Neural progenitor cell (in vitro differentiated cells): ENCODE measurements at regions not wholly inside any gene's neighbourhood (a gene's known extent, or its start where the extent isn't known, plus 50 kb on each side); places are given as distances from the start of the nearest gene placed in this dataset.

Experiments used
- DNase-seq: peaks from one replicate; pipeline ENCODE4 v3.0.0-alpha.2; 2016; ENCODE audit warnings: low spot score
- H2AFZ ChIP-seq: fragments of 200-600 bp; sonication (generic); replicated peaks from 2 replicates; pipeline ENCODE4 v1.6.1; 2016; ENCODE audit warnings: antibody characterized with exemption
- H3F3A ChIP-seq: fragments of 200-600 bp; sonication (generic); 2 replicates; pipeline ENCODE4 v1.6.1; 2016; ENCODE audit warnings: antibody characterized with exemption, low read depth
- H3K27ac ChIP-seq: fragments of 200-600 bp; sonication (generic); 2 replicates; pipeline ENCODE4 v1.5.1; 2016; ENCODE audit warnings: mild to moderate bottlenecking
- H3K27me3 ChIP-seq: fragments of 200-600 bp; sonication (generic); 2 replicates; pipeline ENCODE4 v1.6.1; 2016; ENCODE audit warnings: mild to moderate bottlenecking, moderate library complexity
- H3K36me3 ChIP-seq: fragments of 200-600 bp; sonication (generic); 2 replicates; pipeline ENCODE4 v1.5.1; 2016
- H3K4me1 ChIP-seq: fragments of 200-600 bp; sonication (generic); 2 replicates; pipeline ENCODE4 v1.6.1; 2016; ENCODE audit warnings: mixed run types
- H3K4me2 ChIP-seq: fragments of 200-600 bp; sonication (generic); 2 replicates; pipeline ENCODE4 v1.6.1; 2016
- H3K4me3 ChIP-seq: fragments of 200-600 bp; sonication (generic); 2 replicates; pipeline ENCODE4 v1.5.1; 2016
- H3K79me2 ChIP-seq: fragments of 200-600 bp; sonication (generic); 2 replicates; pipeline ENCODE4 v1.6.1; 2016; ENCODE audit warnings: low read depth
- H3K9ac ChIP-seq: fragments of 200-600 bp; sonication (generic); 2 replicates; pipeline ENCODE4 v1.6.1; 2016
- H3K9me3 ChIP-seq: fragments of 200-600 bp; sonication (generic); 2 replicates; pipeline ENCODE4 v1.5.1; 2016; ENCODE audit warnings: low read depth
- H4K20me1 ChIP-seq: fragments of 200-600 bp; sonication (generic); 2 replicates; pipeline ENCODE4 v1.6.1; 2016; ENCODE audit warnings: low read depth
- H3K27ac Mint-ChIP-seq: 3 replicates; pipeline ENCODE4 v1.8.0; 2021; ENCODE audit warnings: mixed read lengths
- H3K27me3 Mint-ChIP-seq: 2 replicates; pipeline ENCODE4 v1.8.0; 2022; ENCODE audit warnings: low read depth, mild to moderate bottlenecking, inconsistent platforms, moderate library complexity, mixed read lengths; ENCODE audit not compliant: insufficient read depth
- H3K36me3 Mint-ChIP-seq: 3 replicates; pipeline ENCODE4 v1.8.0; 2021; ENCODE audit warnings: mixed read lengths
- H3K4me1 Mint-ChIP-seq: 3 replicates; pipeline ENCODE4 v1.8.0; 2021; ENCODE audit warnings: mixed read lengths
- H3K4me3 Mint-ChIP-seq: 3 replicates; pipeline ENCODE4 v1.8.0; 2021; ENCODE audit warnings: mild to moderate bottlenecking, moderate library complexity, mixed read lengths
- H3K9me3 Mint-ChIP-seq: 3 replicates; pipeline ENCODE4 v1.8.0; 2020; ENCODE audit warnings: mixed read lengths
- EZH2 ChIP-seq: fragments of 200-600 bp; sonication (generic); IDR thresholded peaks from 2 replicates; pipeline ENCODE4 v1.6.1; 2017; ENCODE audit warnings: antibody characterized with exemption, mild to moderate bottlenecking, moderate library complexity
- EZH2phosphoT487 ChIP-seq: fragments of 200-600 bp; sonication (generic); IDR thresholded peaks from 2 replicates; pipeline ENCODE4 v1.6.1; 2017; ENCODE audit warnings: antibody characterized with exemption
- TF ChIP-seq, protein P1 (sequence below): fragments of 200-600 bp; sonication (generic); IDR thresholded peaks from 2 replicates; pipeline ENCODE4 v1.5.1; 2017; ENCODE audit warnings: antibody characterized with exemption, mild to moderate bottlenecking

DNA sequence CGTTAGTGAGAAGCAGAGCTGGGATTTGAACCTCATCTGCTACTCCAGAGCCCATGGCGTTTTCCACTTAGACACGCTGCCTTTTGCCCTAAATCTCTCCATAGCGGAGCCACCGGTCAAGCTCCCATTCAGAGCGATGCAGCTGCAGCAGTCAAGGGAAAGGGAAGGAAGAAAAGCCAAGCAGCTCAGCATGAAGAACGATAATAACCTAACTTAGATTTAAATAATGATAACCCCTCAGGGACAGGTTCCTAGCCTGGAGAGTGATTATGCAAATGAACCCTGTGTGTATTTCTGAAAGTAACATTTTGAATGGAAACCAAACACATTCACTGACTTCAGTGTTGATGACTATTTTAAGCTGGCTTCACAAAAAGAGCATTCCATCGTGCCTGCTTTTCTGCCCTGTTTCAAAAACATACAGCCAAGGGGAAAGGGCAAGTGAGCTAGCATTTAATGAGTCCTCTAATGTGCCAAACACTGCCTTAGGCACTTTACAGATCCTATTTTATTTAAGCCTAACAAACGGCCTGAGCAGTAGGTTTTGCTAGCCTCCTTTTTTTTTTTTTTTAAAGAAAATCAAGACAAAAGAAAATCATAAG is 798.3 kb downstream of the CDH8 start:
- Mint-ChIP-seq H3K4me1 (peaks cover 6% of the 10 kb centered on the region), H3K36me3 (no peaks in the 10 kb centered on the region), H3K9me3 (peaks cover 2% of the 10 kb centered on the region), H3K4me3 (no peak overlapping the region), H3K27ac (no peak overlapping the region), H3K27me3 (no peaks in the 10 kb centered on the region)
- H3K9ac ChIP-seq, result no peak overlapping the region
- no peaks in the 10 kb centered on the region for H3K36me3 ChIP-seq
- no peaks in the 10 kb centered on the region for H3K79me2 ChIP-seq
- H3F3A ChIP-seq, result no peaks in the 10 kb centered on the region
- H3K4me1 ChIP-seq, result peaks cover 11% of the 10 kb centered on the region
- peak overlapping the region; percentile 80 for H2AFZ ChIP-seq
- no peak overlapping the region for H3K27ac ChIP-seq
- H4K20me1 ChIP-seq, result no peaks in the 10 kb centered on the region
- no peaks in the 10 kb centered on the region for H3K9me3 ChIP-seq
- no peaks in the 10 kb centered on the region for H3K27me3 ChIP-seq
- H3K4me2 ChIP-seq, result peak overlapping the region; percentile 3
- no peak for TF ChIP-seq EZH2
- no peak for TF ChIP-seq EZH2phosphoT487
- TF ChIP-seq, protein P1, sequence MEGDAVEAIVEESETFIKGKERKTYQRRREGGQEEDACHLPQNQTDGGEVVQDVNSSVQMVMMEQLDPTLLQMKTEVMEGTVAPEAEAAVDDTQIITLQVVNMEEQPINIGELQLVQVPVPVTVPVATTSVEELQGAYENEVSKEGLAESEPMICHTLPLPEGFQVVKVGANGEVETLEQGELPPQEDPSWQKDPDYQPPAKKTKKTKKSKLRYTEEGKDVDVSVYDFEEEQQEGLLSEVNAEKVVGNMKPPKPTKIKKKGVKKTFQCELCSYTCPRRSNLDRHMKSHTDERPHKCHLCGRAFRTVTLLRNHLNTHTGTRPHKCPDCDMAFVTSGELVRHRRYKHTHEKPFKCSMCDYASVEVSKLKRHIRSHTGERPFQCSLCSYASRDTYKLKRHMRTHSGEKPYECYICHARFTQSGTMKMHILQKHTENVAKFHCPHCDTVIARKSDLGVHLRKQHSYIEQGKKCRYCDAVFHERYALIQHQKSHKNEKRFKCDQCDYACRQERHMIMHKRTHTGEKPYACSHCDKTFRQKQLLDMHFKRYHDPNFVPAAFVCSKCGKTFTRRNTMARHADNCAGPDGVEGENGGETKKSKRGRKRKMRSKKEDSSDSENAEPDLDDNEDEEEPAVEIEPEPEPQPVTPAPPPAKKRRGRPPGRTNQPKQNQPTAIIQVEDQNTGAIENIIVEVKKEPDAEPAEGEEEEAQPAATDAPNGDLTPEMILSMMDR, result no peak
- peak; percentile 37 for DNase-seq
- no peak overlapping the region for H3K4me3 ChIP-seq

DNA sequence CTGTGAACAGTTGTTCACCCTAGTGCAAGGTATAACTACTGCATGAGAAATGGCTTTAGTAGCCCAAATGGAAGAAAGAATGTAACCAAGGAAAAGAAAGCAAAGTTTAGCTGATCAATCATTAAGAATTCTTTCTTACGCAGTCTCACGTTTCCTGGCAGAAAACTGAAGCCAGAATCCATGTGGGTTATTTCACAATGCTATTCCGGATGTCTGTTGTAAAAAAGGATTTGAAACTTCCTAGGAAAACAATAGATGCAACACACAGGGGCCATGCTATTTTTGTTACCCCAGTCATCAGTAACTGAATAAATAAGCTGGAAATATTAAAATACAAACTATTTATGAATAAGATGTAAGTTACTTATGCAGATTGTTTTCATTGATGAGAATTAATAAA is 802.5 kb downstream of the CDH8 start:
- no peak for DNase-seq
- no peaks in the 10 kb centered on the region for H3K79me2 ChIP-seq
- H4K20me1 ChIP-seq, result no peaks in the 10 kb centered on the region
- peaks cover 6% of the 10 kb centered on the region for H3K4me1 Mint-ChIP-seq
- H3K4me3 ChIP-seq, result no peak overlapping the region
- no peak overlapping the region for H3K4me3 Mint-ChIP-seq
- H3K36me3 ChIP-seq, result no peaks in the 10 kb centered on the region
- H2AFZ ChIP-seq, result no peak overlapping the region
- no peak overlapping the region for H3K4me2 ChIP-seq
- H3K9ac ChIP-seq, result no peak overlapping the region
- TF ChIP-seq EZH2phosphoT487 (no peak), EZH2 (no peak)
- TF ChIP-seq, protein P1, result no peak
- H3K27me3 Mint-ChIP-seq, result no peaks in the 10 kb centered on the region
- H3K27ac Mint-ChIP-seq, result no peak overlapping the region
- H3K4me1 ChIP-seq, result peaks cover 11% of the 10 kb centered on the region
- peaks cover 2% of the 10 kb centered on the region for H3K9me3 Mint-ChIP-seq
- no peaks in the 10 kb centered on the region for H3K36me3 Mint-ChIP-seq
- H3K27ac ChIP-seq, result no peak overlapping the region
- no peaks in the 10 kb centered on the region for H3K9me3 ChIP-seq
- no peaks in the 10 kb centered on the region for H3F3A ChIP-seq
- no peaks in the 10 kb centered on the region for H3K27me3 ChIP-seq

DNA sequence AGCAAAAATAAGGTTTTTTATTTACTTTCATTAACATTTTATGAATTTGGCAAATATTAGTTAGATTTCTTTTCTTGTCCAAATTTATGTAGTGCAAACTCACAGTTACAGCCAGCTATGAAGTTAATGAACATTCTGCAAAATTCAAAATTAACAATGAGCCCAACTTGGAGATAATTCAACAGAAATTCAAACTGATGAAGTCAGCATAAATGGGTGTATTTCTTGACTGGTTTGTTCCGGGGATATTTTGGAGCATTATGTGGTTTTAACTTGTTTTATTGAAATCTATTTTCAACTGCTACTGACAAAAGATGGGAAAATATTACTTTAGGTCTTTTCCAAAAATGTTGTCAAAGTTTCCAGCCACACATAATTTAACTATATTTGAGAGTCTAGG is 807.9 kb downstream of the CDH8 start:
- Histone ChIP-seq H3K27ac (no peak overlapping the region), H3K36me3 (no peaks in the 10 kb centered on the region), H3F3A (no peaks in the 10 kb centered on the region), H3K79me2 (no peaks in the 10 kb centered on the region), H3K4me1 (no peaks in the 10 kb centered on the region), H3K9ac (no peak overlapping the region), H3K4me2 (no peak overlapping the region), H3K27me3 (no peaks in the 10 kb centered on the region), H4K20me1 (no peaks in the 10 kb centered on the region), H3K9me3 (no peaks in the 10 kb centered on the region), H2AFZ (no peak overlapping the region), H3K4me3 (no peak overlapping the region)
- Mint-ChIP-seq H3K9me3 (no peaks in the 10 kb centered on the region), H3K36me3 (no peaks in the 10 kb centered on the region), H3K27ac (no peak overlapping the region), H3K27me3 (no peaks in the 10 kb centered on the region), H3K4me1 (no peaks in the 10 kb centered on the region), H3K4me3 (no peak overlapping the region)
- no peak for DNase-seq
- TF ChIP-seq EZH2phosphoT487 (no peak), EZH2 (no peak)
- TF ChIP-seq, protein P1, result no peak
